ENCODE measurements at regions not wholly inside any gene's neighbourhood (a gene's known extent, or its start where the extent isn't known, plus 50 kb on each side); places are given as distances from the start of the nearest gene placed in this dataset.

DNA sequence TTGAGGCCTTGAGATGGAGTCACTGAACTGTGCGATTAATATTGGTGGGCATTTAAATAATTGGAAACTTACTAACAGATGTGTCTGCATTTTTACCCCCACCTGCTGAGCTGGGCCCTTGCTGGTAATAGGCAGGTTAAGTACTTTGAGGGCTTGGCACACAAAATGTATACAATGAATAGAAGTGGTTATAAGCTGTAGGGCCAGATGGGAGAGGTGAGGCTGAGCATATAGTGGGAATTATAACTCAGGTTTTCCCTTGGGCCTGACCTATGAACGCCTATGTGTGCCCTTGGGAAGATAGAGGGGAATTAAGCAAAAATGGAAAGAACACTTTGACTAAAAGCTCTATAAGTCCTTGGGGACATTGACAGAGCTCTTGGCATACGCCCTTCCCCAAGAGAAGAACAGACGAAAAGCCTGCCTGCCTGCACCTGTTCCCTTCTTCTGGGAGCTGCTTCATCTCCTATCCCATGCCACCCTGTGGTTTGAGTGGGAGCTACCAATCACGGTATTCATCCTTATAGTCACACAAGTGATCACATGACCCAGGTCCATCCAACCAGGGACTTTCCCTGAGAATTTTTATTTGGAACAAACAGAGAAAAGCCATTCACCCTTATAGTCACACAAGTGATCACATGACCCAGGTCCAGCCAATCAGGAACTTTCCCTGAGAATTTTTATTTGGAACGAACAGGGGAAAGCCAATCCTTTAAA lies 260.7 kb upstream of the CSF3R start:
- peaks cover 5% of the 10 kb centered on the region for H3K9me3 Mint-ChIP-seq
- TF ChIP-seq, protein P1, sequence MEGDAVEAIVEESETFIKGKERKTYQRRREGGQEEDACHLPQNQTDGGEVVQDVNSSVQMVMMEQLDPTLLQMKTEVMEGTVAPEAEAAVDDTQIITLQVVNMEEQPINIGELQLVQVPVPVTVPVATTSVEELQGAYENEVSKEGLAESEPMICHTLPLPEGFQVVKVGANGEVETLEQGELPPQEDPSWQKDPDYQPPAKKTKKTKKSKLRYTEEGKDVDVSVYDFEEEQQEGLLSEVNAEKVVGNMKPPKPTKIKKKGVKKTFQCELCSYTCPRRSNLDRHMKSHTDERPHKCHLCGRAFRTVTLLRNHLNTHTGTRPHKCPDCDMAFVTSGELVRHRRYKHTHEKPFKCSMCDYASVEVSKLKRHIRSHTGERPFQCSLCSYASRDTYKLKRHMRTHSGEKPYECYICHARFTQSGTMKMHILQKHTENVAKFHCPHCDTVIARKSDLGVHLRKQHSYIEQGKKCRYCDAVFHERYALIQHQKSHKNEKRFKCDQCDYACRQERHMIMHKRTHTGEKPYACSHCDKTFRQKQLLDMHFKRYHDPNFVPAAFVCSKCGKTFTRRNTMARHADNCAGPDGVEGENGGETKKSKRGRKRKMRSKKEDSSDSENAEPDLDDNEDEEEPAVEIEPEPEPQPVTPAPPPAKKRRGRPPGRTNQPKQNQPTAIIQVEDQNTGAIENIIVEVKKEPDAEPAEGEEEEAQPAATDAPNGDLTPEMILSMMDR (IDR thresholded peaks at IDR 0.05): no peak
- Histone ChIP-seq H3K36me3 (ENCODE audit: insufficient read depth, low read length) (no peaks in the 10 kb centered on the region), H3K27me3 (ENCODE audit: control insufficient read depth in 1 of 2, insufficient read depth in 2 of 2, low read length in 2 of 2) (peaks cover 2 to 7% of the 10 kb centered on the region in 2 experiments), H3K27ac (ENCODE audit: low read depth in 1 of 2, low read length in 2 of 2) (no peak overlapping the region), H3K4me3 (ENCODE audit: low read length) (no peak overlapping the region), H3K4me1 (ENCODE audit: insufficient read depth, low read length) (no peaks in the 10 kb centered on the region), H3K9me3 (ENCODE audit: control insufficient read depth in 1 of 2, insufficient read depth in 1 of 2, low read length in 2 of 2) (no peaks in the 10 kb centered on the region)
- no peaks in the 10 kb centered on the region for H3K4me1 Mint-ChIP-seq (ENCODE audit: low read depth)
- CTCF ChIA-PET: no interaction called here
- H3K27me3 Mint-ChIP-seq: peaks cover 39% of the 10 kb centered on the region
- peak in 1 of 14 experiments; percentile 1 for DNase-seq
- no peak for ATAC-seq (ENCODE audit: poor library complexity)
- no peak overlapping the region for H3K27ac Mint-ChIP-seq
- intact Hi-C loops (cut with DNase I, micrococcal nuclease): no loop called here
- H3K4me3 Mint-ChIP-seq: no peak overlapping the region
- H3K36me3 Mint-ChIP-seq (ENCODE audit: low read depth): no peaks in the 10 kb centered on the region
- POLR2A ChIA-PET: no interaction called here

GRCh38 chr1:36741066-36741465 lies 258.4 kb upstream of the CSF3R start:
- no peaks in the 10 kb centered on the region for H3K4me1 ChIP-seq (ENCODE audit: insufficient read depth, low read length)
- TF ChIP-seq, protein P1 (IDR thresholded peaks at IDR 0.05): no peak
- H3K9me3 Mint-ChIP-seq: peaks cover 5% of the 10 kb centered on the region
- no peak overlapping the region for H3K27ac ChIP-seq (ENCODE audit: low read depth in 1 of 2, low read length in 2 of 2)
- no peak overlapping the region for H3K27ac Mint-ChIP-seq
- ChIA-PET CTCF (no interaction called here), POLR2A (interaction anchor here (0.7 kb wide), 1 partner anchor 15 kb away, joined by 3 read pairs; no protein-coding TSS in a partner anchor)
- ATAC-seq (ENCODE audit: poor library complexity) (no peak), DNase-seq (no peak)
- H3K9me3 ChIP-seq (ENCODE audit: control insufficient read depth in 1 of 2, insufficient read depth in 1 of 2, low read length in 2 of 2): no peaks in the 10 kb centered on the region
- no peaks in the 10 kb centered on the region for H3K36me3 ChIP-seq (ENCODE audit: insufficient read depth, low read length)
- H3K4me1 Mint-ChIP-seq (ENCODE audit: low read depth): no peaks in the 10 kb centered on the region
- no peak overlapping the region for H3K4me3 Mint-ChIP-seq
- H3K4me3 ChIP-seq (ENCODE audit: low read length): no peak overlapping the region
- peaks cover 6 to 9% of the 10 kb centered on the region in 2 experiments for H3K27me3 ChIP-seq (ENCODE audit: control insufficient read depth in 1 of 2, insufficient read depth in 2 of 2, low read length in 2 of 2)
- peaks cover 54% of the 10 kb centered on the region for H3K27me3 Mint-ChIP-seq
- intact Hi-C loops (cut with DNase I, micrococcal nuclease): no loop called here
- H3K36me3 Mint-ChIP-seq (ENCODE audit: low read depth): no peaks in the 10 kb centered on the region

DNA sequence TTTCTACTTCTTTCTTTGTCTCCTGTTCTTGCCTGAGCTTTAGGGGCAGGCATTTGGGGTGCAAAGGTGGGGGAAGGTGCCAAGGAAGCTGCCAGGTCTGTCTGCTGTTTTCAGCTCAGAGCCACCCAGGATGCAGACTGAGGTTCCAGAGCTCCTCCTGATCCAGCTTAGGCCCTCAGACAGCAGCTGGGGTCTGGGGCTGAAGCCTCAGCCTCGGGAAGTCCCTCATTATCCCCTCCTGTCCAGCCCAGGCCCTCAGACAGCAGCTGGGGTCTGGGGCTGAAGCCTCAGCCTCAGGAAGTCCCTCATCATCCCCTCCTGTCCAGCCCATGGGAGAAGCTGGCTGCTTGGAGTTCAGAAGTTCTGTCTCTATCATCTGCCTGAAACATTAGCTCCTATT lies 257.7 kb upstream of the CSF3R start:
- CTCF ChIA-PET: no interaction called here
- peaks cover 5% of the 10 kb centered on the region for H3K9me3 Mint-ChIP-seq

More for the DNA sequence above, 257.7 kb upstream of the CSF3R start:
- no peak overlapping the region for H3K27ac Mint-ChIP-seq
- Histone ChIP-seq H3K9me3 (ENCODE audit: control insufficient read depth in 1 of 2, insufficient read depth in 1 of 2, low read length in 2 of 2) (no peaks in the 10 kb centered on the region), H3K27me3 (ENCODE audit: control insufficient read depth in 1 of 2, insufficient read depth in 2 of 2, low read length in 2 of 2) (peaks cover 6 to 9% of the 10 kb centered on the region in 2 experiments), H3K36me3 (ENCODE audit: insufficient read depth, low read length) (no peaks in the 10 kb centered on the region), H3K4me3 (ENCODE audit: low read length) (no peak overlapping the region), H3K27ac (ENCODE audit: low read depth in 1 of 2, low read length in 2 of 2) (no peak overlapping the region), H3K4me1 (ENCODE audit: insufficient read depth, low read length) (no peaks in the 10 kb centered on the region)
- ATAC-seq (ENCODE audit: poor library complexity) (no peak), DNase-seq (no peak)
- peaks cover 53% of the 10 kb centered on the region for H3K27me3 Mint-ChIP-seq
- POLR2A ChIA-PET: interaction anchor here (0.7 kb wide), 1 partner anchor 14 kb away, joined by 3 read pairs; no protein-coding TSS in a partner anchor
- H3K4me3 Mint-ChIP-seq: no peak overlapping the region
- no peaks in the 10 kb centered on the region for H3K4me1 Mint-ChIP-seq (ENCODE audit: low read depth)
- intact Hi-C loops (cut with DNase I, micrococcal nuclease): no loop called here
- H3K36me3 Mint-ChIP-seq (ENCODE audit: low read depth): no peaks in the 10 kb centered on the region
- TF ChIP-seq, protein P1 (IDR thresholded peaks at IDR 0.05): no peak

Data from CD4-positive, alpha-beta T cell (primary cell).